Lower lobe of right lung (tissue), 2 donors: ENCODE measurements at regions not wholly inside any gene's neighbourhood (a gene's known extent, or its start where the extent isn't known, plus 50 kb on each side); places are given as distances from the start of the nearest gene placed in this dataset.
A peak's percentile ranks its signal among the peaks of the same experiment; 100 is the strongest.
"Not testable (repeated sequence)": the region's sequence is repeated elsewhere in the genome, so short reads cannot be mapped to it uniquely, and the experiment has no call there.

Source experiments
- ATAC-seq, 2 donors: fragments of 200-7000 bp; cut with Tn5 transposase; one replicate each; pipeline ENCODE4 v1.9.1; 2020 to 2022; ENCODE audit warnings: mild to moderate bottlenecking in 2 of 2, moderate library complexity in 2 of 2
- DNase-seq: peaks from one replicate; pipeline ENCODE4 v3.0.0-alpha.2; 2020
- H3K27ac ChIP-seq: fragments of 200-600 bp; one replicate; pipeline ENCODE4 v1.8.0; 2022
- H3K27me3 ChIP-seq: fragments of 200-600 bp; one replicate; pipeline ENCODE4 v1.8.0; 2022; ENCODE audit warnings: low read depth
- H3K36me3 ChIP-seq: fragments of 200-600 bp; one replicate; pipeline ENCODE4 v1.8.0; 2022; ENCODE audit warnings: mild to moderate bottlenecking
- H3K4me1 ChIP-seq: fragments of 200-600 bp; one replicate; pipeline ENCODE4 v1.8.0; 2022
- H3K4me3 ChIP-seq: fragments of 200-600 bp; one replicate; pipeline ENCODE4 v1.8.0; 2022; ENCODE audit warnings: mild to moderate bottlenecking
- H3K9me3 ChIP-seq: fragments of 200-600 bp; one replicate; pipeline ENCODE4 v1.8.0; 2022
- intact Hi-C: fragments of 100-400 bp; cut with DNase I; formaldehyde crosslinking; loops from one replicate; pipeline ENCODE4 v1.11.0; 2022
- TF ChIP-seq, protein P1 (sequence below): fragments of 200-600 bp; IDR thresholded peaks from one replicate; pipeline ENCODE4 v1.8.0; 2022; ENCODE audit warnings: antibody characterized with exemption, mild to moderate bottlenecking
- donor health status: DM: no; HTN: yes; CAD: no; lungs with severe emphysema.

DNA sequence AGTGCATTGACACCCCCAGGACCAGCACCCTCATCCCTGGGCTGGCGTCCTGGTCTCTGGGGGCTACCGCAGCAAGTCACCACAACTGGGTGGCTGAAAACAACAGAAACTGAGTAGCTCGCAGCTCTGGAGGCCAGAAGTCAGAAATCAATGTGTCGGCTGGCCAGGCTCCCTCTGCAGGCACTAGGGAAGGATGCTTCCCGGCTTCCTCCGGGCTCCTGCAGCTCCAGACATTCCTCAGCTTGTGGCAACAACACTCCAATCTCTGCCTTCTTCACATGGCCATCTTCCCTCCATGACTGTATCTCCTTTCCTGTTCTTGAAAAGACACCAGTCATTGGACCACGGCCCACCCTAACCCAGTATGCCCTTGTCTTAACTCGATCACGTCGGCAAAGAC is 224.2 kb downstream of the NPHP4 start:
- Histone ChIP-seq H3K27me3 (peaks cover 50% of the 10 kb centered on the region), H3K9me3 (no peaks in the 10 kb centered on the region), H3K36me3 (no peaks in the 10 kb centered on the region), H3K4me1 (no peaks in the 10 kb centered on the region), H3K27ac (no peak overlapping the region), H3K4me3 (no peak overlapping the region)
- ATAC-seq (no peak), DNase-seq (no peak)
- intact Hi-C loops: no loop called here
- TF ChIP-seq, protein P1, sequence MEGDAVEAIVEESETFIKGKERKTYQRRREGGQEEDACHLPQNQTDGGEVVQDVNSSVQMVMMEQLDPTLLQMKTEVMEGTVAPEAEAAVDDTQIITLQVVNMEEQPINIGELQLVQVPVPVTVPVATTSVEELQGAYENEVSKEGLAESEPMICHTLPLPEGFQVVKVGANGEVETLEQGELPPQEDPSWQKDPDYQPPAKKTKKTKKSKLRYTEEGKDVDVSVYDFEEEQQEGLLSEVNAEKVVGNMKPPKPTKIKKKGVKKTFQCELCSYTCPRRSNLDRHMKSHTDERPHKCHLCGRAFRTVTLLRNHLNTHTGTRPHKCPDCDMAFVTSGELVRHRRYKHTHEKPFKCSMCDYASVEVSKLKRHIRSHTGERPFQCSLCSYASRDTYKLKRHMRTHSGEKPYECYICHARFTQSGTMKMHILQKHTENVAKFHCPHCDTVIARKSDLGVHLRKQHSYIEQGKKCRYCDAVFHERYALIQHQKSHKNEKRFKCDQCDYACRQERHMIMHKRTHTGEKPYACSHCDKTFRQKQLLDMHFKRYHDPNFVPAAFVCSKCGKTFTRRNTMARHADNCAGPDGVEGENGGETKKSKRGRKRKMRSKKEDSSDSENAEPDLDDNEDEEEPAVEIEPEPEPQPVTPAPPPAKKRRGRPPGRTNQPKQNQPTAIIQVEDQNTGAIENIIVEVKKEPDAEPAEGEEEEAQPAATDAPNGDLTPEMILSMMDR: no peak

DNA sequence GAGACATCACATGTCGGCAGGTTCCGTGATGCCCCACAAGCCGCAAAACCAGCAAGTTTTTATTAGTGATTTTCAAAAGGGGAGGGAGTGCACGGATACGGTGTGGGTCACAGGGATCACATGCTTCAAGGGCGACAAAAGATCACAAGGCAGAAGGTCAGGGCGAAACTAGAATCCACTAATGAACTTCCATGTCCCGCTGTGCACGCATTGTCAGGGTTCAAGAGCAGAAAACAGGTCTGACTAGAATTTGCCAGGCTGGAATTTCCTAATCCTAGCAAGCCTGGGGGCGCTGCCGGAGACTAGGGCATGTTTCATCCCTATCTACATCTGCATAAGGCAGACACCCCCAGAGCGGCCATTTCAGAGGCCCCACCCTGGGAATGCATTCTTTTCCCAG is 225.2 kb downstream of the NPHP4 start:
- H3K4me3 ChIP-seq, DNase-seq, ATAC-seq, H3K4me1 ChIP-seq, H3K36me3 ChIP-seq, H3K27ac ChIP-seq, H3K9me3 ChIP-seq, intact Hi-C loops: not testable (repeated sequence)
- H3K27me3 ChIP-seq: peaks cover 50% of the 10 kb centered on the region

DNA sequence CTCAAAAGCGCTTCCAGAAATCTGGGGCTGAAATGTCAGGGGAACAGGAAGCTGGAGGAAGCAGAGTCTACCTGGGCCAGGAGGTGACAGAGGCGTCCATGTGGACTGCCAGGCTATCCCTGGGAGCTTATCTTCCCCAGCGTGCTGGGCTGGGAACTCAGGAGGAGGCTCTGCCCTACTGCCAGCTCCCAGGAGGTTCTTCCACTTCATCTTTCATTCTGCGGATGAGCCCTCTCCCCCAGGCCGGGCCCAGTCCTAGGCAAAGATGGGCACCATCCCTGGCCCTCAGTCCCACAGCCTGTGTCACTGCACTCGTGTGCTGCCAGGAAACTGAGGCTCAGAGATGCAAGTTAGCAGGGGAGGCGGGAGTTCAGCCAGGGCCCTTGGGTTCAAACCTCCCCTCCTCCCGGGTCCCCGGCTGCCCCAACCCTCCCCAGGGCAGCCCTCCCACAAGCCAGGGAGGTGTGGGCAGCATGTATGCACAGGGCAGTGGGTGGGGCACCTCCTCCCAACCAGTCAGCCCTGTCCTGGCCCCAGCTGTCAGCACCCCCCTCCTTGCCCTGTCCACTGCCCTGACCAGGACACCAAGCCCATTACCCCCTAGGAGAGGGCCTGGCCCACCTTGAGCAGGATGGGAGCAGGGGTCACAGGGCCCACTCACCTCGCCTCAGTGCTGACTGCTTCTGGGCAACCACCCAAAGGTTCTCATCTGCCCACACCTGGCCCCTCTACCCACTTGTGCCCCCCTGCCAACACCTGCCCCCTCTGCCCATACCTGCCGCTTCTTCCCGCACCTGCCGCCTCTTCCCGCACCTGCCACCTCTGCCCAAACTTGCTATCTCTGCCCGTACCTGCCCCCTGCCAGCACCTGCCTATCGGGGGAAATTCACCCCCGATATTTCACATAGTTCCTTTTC is 226.0 kb downstream of the NPHP4 start:
- intact Hi-C loops: no loop called here
- ATAC-seq (peak; percentile 19 to 37), DNase-seq (no peak)
- Histone ChIP-seq H3K4me1 (no peaks in the 10 kb centered on the region), H3K36me3 (no peaks in the 10 kb centered on the region), H3K27me3 (peaks cover 45% of the 10 kb centered on the region), H3K4me3 (no peak overlapping the region), H3K27ac (no peak overlapping the region), H3K9me3 (no peaks in the 10 kb centered on the region)
- TF ChIP-seq, protein P1: no peak

DNA sequence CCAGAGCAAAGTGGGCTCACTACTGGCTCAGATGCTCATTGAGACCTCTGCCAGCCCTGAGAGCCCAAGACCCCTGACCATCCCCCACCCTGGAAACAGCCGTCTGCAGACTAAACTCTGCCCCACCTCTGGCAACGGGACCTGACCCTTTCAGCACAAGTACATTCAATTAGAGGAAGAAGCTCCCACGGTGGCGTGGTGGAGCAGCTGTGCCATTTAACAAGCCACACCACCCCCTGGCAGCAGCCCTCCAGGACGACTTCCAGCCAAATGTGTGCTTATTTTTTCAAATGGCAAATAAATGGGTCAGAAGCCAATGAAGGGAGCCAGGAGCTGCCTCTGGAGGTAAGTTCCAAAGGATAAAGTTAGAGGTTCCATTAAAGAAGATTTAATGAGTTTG is 226.7 kb downstream of the NPHP4 start:
- H3K27ac ChIP-seq: no peak overlapping the region
- H3K36me3 ChIP-seq: no peaks in the 10 kb centered on the region
- peaks cover 45% of the 10 kb centered on the region for H3K27me3 ChIP-seq
- intact Hi-C loops: no loop called here
- no peaks in the 10 kb centered on the region for H3K4me1 ChIP-seq
- no peak for ATAC-seq
- no peaks in the 10 kb centered on the region for H3K9me3 ChIP-seq
- DNase-seq: no peak
- TF ChIP-seq, protein P1: no peak
- no peak overlapping the region for H3K4me3 ChIP-seq

DNA sequence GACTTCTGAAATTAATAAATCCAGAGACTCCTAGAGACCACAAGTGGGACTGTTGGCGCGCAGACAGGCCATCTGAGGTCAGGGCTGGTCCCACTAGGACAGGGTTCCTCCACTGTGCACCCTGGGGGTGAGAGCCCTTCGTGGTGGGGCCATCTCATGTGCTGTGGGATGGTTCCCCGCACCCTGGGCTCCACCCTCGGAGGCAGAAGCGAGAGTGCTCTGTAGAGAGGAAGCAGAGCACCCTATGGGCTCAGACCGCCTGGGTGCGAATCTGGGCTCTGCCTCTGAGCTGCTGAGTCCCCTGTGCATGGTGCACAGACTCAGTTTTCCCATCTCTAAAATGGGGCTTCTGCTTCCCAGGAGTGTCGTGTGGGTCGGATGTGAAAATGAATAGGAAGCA is 227.3 kb downstream of the NPHP4 start:
- H3K27ac ChIP-seq: no peak overlapping the region
- H3K4me3 ChIP-seq: no peak overlapping the region
- intact Hi-C loops: no loop called here
- H3K36me3 ChIP-seq: no peaks in the 10 kb centered on the region
- no peaks in the 10 kb centered on the region for H3K4me1 ChIP-seq
- peaks cover 44% of the 10 kb centered on the region for H3K27me3 ChIP-seq
- DNase-seq (no peak), ATAC-seq (no peak)
- H3K9me3 ChIP-seq: no peaks in the 10 kb centered on the region
- TF ChIP-seq, protein P1: no peak

DNA sequence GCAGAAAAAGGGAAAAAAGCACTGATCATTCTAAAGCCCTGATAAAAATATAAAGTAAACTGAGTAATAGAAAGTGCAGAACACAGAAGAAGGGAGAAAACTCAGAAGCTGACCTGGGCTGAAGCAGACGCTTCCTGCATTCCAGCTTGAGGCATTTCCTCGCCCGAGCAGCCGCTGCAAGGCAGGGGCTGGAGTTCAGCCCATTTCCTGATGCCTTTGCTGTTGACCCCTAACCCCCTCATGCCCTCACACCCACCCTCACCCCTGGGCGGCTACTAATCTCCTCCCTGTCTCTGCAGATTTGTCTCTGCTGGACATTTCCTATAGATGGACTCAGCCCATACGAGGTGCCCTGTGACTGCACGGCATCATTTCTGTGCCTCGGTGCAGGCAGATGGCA is 227.8 kb downstream of the NPHP4 start:
- no peaks in the 10 kb centered on the region for H3K4me1 ChIP-seq
- intact Hi-C loops: no loop called here
- H3K4me3 ChIP-seq: no peak overlapping the region
- no peaks in the 10 kb centered on the region for H3K9me3 ChIP-seq
- no peak for ATAC-seq
- DNase-seq: no peak
- H3K27ac ChIP-seq: no peak overlapping the region
- TF ChIP-seq, protein P1: no peak
- H3K36me3 ChIP-seq: no peaks in the 10 kb centered on the region
- peaks cover 39% of the 10 kb centered on the region for H3K27me3 ChIP-seq
